ENCODE measurements at regions not wholly inside any gene's neighbourhood (a gene's known extent, or its start where the extent isn't known, plus 50 kb on each side); places are given as distances from the start of the nearest gene placed in this dataset.

GRCh38 chr22:49606562-49607290 lies 220.9 kb downstream of the BRD1 start:
- Histone ChIP-seq H4K91ac (ENCODE audit: low read depth, low read length, poor library complexity) (no peak overlapping the region), H2BK120ac (ENCODE audit: low read depth, low read length) (no peak overlapping the region), H2BK15ac (ENCODE audit: low read length) (no peak overlapping the region), H3K4ac (ENCODE audit: low read length) (no peak overlapping the region), H4K8ac (ENCODE audit: low read depth, low read length) (no peak overlapping the region), H3K27me3 (ENCODE audit: control insufficient read depth in 3 of 3, insufficient read depth in 3 of 3, low read depth in 1 of 3, low read length in 3 of 3) (peaks cover 0 to 3% (median 0%) of the 10 kb centered on the region in 3 experiments), H2BK5ac (ENCODE audit: low read length) (no peak overlapping the region), H3K4me1 (ENCODE audit: control insufficient read depth in 2 of 2, insufficient read depth in 1 of 2, low read depth in 1 of 2, low read length in 2 of 2) (no peaks in the 10 kb centered on the region), H3K79me1 (ENCODE audit: low read depth, low read length) (peaks cover 4% of the 10 kb centered on the region), H2AK5ac (ENCODE audit: low read depth, low read length) (no peak overlapping the region), H3K27ac (replicated peaks; ENCODE audit: low read length) (no peak overlapping the region), H3K18ac (ENCODE audit: low read length) (no peak overlapping the region), H3K9ac (ENCODE audit: low read depth, low read length, poor library complexity) (no peak overlapping the region), H3K14ac (ENCODE audit: low read length) (no peak overlapping the region), H3K9me3 (replicated peaks in 1 of 2; ENCODE audit: control insufficient read depth in 2 of 2, insufficient read depth in 1 of 2, low read depth in 1 of 2, low read length in 2 of 2) (peaks cover 0 to 4% of the 10 kb centered on the region in 2 donors), H2BK12ac (ENCODE audit: low read length) (no peak overlapping the region), H2AFZ (ENCODE audit: low read length) (no peak overlapping the region), H3K23ac (ENCODE audit: low read depth, low read length, poor library complexity) (peak overlapping the region; percentile 5), H3K4me2 (ENCODE audit: insufficient read depth, low read length, poor library complexity, severe bottlenecking) (no peak overlapping the region), H3K36me3 (replicated peaks in 1 of 2; ENCODE audit: control insufficient read depth in 2 of 2, insufficient read depth in 2 of 2, low read length in 2 of 2) (no peaks in the 10 kb centered on the region), H3K4me3 (ENCODE audit: low read length in 2 of 2) (no peak overlapping the region)
- no CpG with 5 or more reads among the region's 18 CpGs for WGBS, 2 donors (ENCODE audit: extremely low coverage in 2 of 2, insufficient read length in 2 of 2, insufficient replicate concordance in 1 of 2)
- no peak for DNase-seq (ENCODE audit: low spot score)

- no peak overlapping the region for H2BK15ac ChIP-seq (ENCODE audit: low read length)
- DNase-seq (ENCODE audit: low spot score), result no peak
- no peak overlapping the region for H3K4me3 ChIP-seq (ENCODE audit: low read length in 2 of 2)
- H3K4me2 ChIP-seq (ENCODE audit: insufficient read depth, low read length, poor library complexity, severe bottlenecking), result no peak overlapping the region
- no peaks in the 10 kb centered on the region for H3K9me3 ChIP-seq (replicated peaks in 1 of 2; ENCODE audit: control insufficient read depth in 2 of 2, insufficient read depth in 1 of 2, low read depth in 1 of 2, low read length in 2 of 2)
- no peak overlapping the region for H3K23ac ChIP-seq (ENCODE audit: low read depth, low read length, poor library complexity)
- no peaks in the 10 kb centered on the region for H3K36me3 ChIP-seq (replicated peaks in 1 of 2; ENCODE audit: control insufficient read depth in 2 of 2, insufficient read depth in 2 of 2, low read length in 2 of 2)
- no peak overlapping the region for H3K18ac ChIP-seq (ENCODE audit: low read length)
- no CpG with 5 or more reads among the region's 3 CpGs for WGBS, 2 donors (ENCODE audit: extremely low coverage in 2 of 2, insufficient read length in 2 of 2, insufficient replicate concordance in 1 of 2)
- H2BK5ac ChIP-seq (ENCODE audit: low read length), result no peak overlapping the region
- no peak overlapping the region for H3K4ac ChIP-seq (ENCODE audit: low read length)
- no peak overlapping the region for H3K27ac ChIP-seq (replicated peaks; ENCODE audit: low read length)
- H2BK12ac ChIP-seq (ENCODE audit: low read length), result no peak overlapping the region
- peaks cover 0 to 3% (median 0%) of the 10 kb centered on the region in 3 experiments for H3K27me3 ChIP-seq (ENCODE audit: control insufficient read depth in 3 of 3, insufficient read depth in 3 of 3, low read depth in 1 of 3, low read length in 3 of 3)
- no peak overlapping the region for H2AFZ ChIP-seq (ENCODE audit: low read length)
- H3K79me1 ChIP-seq (ENCODE audit: low read depth, low read length), result peaks cover 4% of the 10 kb centered on the region
- H3K9ac ChIP-seq (ENCODE audit: low read depth, low read length, poor library complexity), result no peak overlapping the region
- H3K14ac ChIP-seq (ENCODE audit: low read length), result no peak overlapping the region
- no peak overlapping the region for H4K91ac ChIP-seq (ENCODE audit: low read depth, low read length, poor library complexity)
- no peaks in the 10 kb centered on the region for H3K4me1 ChIP-seq (ENCODE audit: control insufficient read depth in 2 of 2, insufficient read depth in 1 of 2, low read depth in 1 of 2, low read length in 2 of 2)
- H2AK5ac ChIP-seq (ENCODE audit: low read depth, low read length), result no peak overlapping the region
- no peak overlapping the region for H2BK120ac ChIP-seq (ENCODE audit: low read depth, low read length)
- H4K8ac ChIP-seq (ENCODE audit: low read depth, low read length), result no peak overlapping the region
Measured at GRCh38 chr22:49604732-49605302, 222.9 kb downstream of the BRD1 start.

- Histone ChIP-seq H3K4ac (ENCODE audit: low read length) (no peak overlapping the region), H3K4me3 (ENCODE audit: low read length in 2 of 2) (no peak overlapping the region), H2BK12ac (ENCODE audit: low read length) (no peak overlapping the region), H2AK5ac (ENCODE audit: low read depth, low read length) (no peak overlapping the region), H2BK15ac (ENCODE audit: low read length) (no peak overlapping the region), H4K91ac (ENCODE audit: low read depth, low read length, poor library complexity) (no peak overlapping the region), H3K4me2 (ENCODE audit: insufficient read depth, low read length, poor library complexity, severe bottlenecking) (no peak overlapping the region), H3K79me1 (ENCODE audit: low read depth, low read length) (peaks cover 4% of the 10 kb centered on the region), H3K9ac (ENCODE audit: low read depth, low read length, poor library complexity) (no peak overlapping the region), H2BK120ac (ENCODE audit: low read depth, low read length) (no peak overlapping the region), H3K4me1 (ENCODE audit: control insufficient read depth in 2 of 2, insufficient read depth in 1 of 2, low read depth in 1 of 2, low read length in 2 of 2) (no peaks in the 10 kb centered on the region), H2AFZ (ENCODE audit: low read length) (no peak overlapping the region), H3K36me3 (replicated peaks in 1 of 2; ENCODE audit: control insufficient read depth in 2 of 2, insufficient read depth in 2 of 2, low read length in 2 of 2) (no peaks in the 10 kb centered on the region), H3K9me3 (replicated peaks in 1 of 2; ENCODE audit: control insufficient read depth in 2 of 2, insufficient read depth in 1 of 2, low read depth in 1 of 2, low read length in 2 of 2) (no peaks in the 10 kb centered on the region), H4K8ac (ENCODE audit: low read depth, low read length) (no peak overlapping the region), H3K14ac (ENCODE audit: low read length) (no peak overlapping the region), H3K27ac (replicated peaks; ENCODE audit: low read length) (no peak overlapping the region), H3K27me3 (ENCODE audit: control insufficient read depth in 3 of 3, insufficient read depth in 3 of 3, low read depth in 1 of 3, low read length in 3 of 3) (peaks cover 0 to 3% (median 0%) of the 10 kb centered on the region in 3 experiments), H3K18ac (ENCODE audit: low read length) (no peak overlapping the region), H2BK5ac (ENCODE audit: low read length) (no peak overlapping the region), H3K23ac (ENCODE audit: low read depth, low read length, poor library complexity) (no peak overlapping the region)
- no CpG with 5 or more reads among the region's 10 CpGs for WGBS, 2 donors (ENCODE audit: extremely low coverage in 2 of 2, insufficient read length in 2 of 2, insufficient replicate concordance in 1 of 2)
- DNase-seq (ENCODE audit: low spot score), result no peak
Measured at GRCh38 chr22:49603016-49603415, 224.7 kb downstream of the BRD1 start.

GRCh38 chr22:49602481-49602880 lies 225.2 kb downstream of the BRD1 start:
- Histone ChIP-seq H4K8ac (ENCODE audit: low read depth, low read length) (no peak overlapping the region), H2BK5ac (ENCODE audit: low read length) (no peak overlapping the region), H3K9me3 (replicated peaks in 1 of 2; ENCODE audit: control insufficient read depth in 2 of 2, insufficient read depth in 1 of 2, low read depth in 1 of 2, low read length in 2 of 2) (peaks cover 0 to under 1% of the 10 kb centered on the region in 2 donors), H2BK12ac (ENCODE audit: low read length) (no peak overlapping the region), H3K23ac (ENCODE audit: low read depth, low read length, poor library complexity) (peak overlapping the region; percentile 31), H4K91ac (ENCODE audit: low read depth, low read length, poor library complexity) (no peak overlapping the region), H3K4me1 (ENCODE audit: control insufficient read depth in 2 of 2, insufficient read depth in 1 of 2, low read depth in 1 of 2, low read length in 2 of 2) (no peaks in the 10 kb centered on the region), H3K9ac (ENCODE audit: low read depth, low read length, poor library complexity) (peak overlapping the region; percentile 60), H2BK15ac (ENCODE audit: low read length) (no peak overlapping the region), H3K27ac (replicated peaks; ENCODE audit: low read length) (no peak overlapping the region), H3K14ac (ENCODE audit: low read length) (no peak overlapping the region), H2AFZ (ENCODE audit: low read length) (no peak overlapping the region), H3K79me1 (ENCODE audit: low read depth, low read length) (peaks cover 4% of the 10 kb centered on the region), H3K4ac (ENCODE audit: low read length) (no peak overlapping the region), H3K4me2 (ENCODE audit: insufficient read depth, low read length, poor library complexity, severe bottlenecking) (no peak overlapping the region), H3K27me3 (ENCODE audit: control insufficient read depth in 3 of 3, insufficient read depth in 3 of 3, low read depth in 1 of 3, low read length in 3 of 3) (peaks cover 0 to 3% (median 0%) of the 10 kb centered on the region in 3 experiments), H2BK120ac (ENCODE audit: low read depth, low read length) (no peak overlapping the region), H3K18ac (ENCODE audit: low read length) (peak overlapping the region; percentile 57), H3K36me3 (replicated peaks in 1 of 2; ENCODE audit: control insufficient read depth in 2 of 2, insufficient read depth in 2 of 2, low read length in 2 of 2) (no peaks in the 10 kb centered on the region), H3K4me3 (ENCODE audit: low read length in 2 of 2) (no peak overlapping the region), H2AK5ac (ENCODE audit: low read depth, low read length) (peak overlapping the region; percentile 61)
- no CpG with 5 or more reads among the region's 13 CpGs for WGBS, 2 donors (ENCODE audit: extremely low coverage in 2 of 2, insufficient read length in 2 of 2, insufficient replicate concordance in 1 of 2)
- no peak for DNase-seq (ENCODE audit: low spot score)
